ENCODE measurements at regions not wholly inside any gene's neighbourhood (a gene's known extent, or its start where the extent isn't known, plus 50 kb on each side); places are given as distances from the start of the nearest gene placed in this dataset.

- no peak overlapping the region for H3K9ac ChIP-seq (ENCODE audit: low read depth, low read length)
- H4K8ac ChIP-seq (ENCODE audit: low read depth in 2 of 2, low read length in 2 of 2): no peak overlapping the region
- no peak overlapping the region for H2BK5ac ChIP-seq (ENCODE audit: low read depth, low read length, poor library complexity, severe bottlenecking)
- H2AK5ac ChIP-seq (ENCODE audit: low read depth, low read length): no peak overlapping the region
- DNase-seq (no peak), ATAC-seq (ENCODE audit: low read depth) (no peak)
- no peak overlapping the region for H3K4ac ChIP-seq (ENCODE audit: low read depth, low read length)
- no peak overlapping the region for H3K23ac ChIP-seq (ENCODE audit: low read depth, low read length)
- H3K4me3 ChIP-seq (ENCODE audit: insufficient read depth, low read depth, low read length): no peak overlapping the region
- no peak overlapping the region for H4K5ac ChIP-seq (ENCODE audit: low read depth, low read length)
- H2BK20ac ChIP-seq (ENCODE audit: low read depth, low read length): no peak overlapping the region
- H2BK120ac ChIP-seq (ENCODE audit: low read depth, low read length): no peak overlapping the region
- H3K27me3 ChIP-seq (ENCODE audit: control insufficient read depth, insufficient read depth, low read length): no peaks in the 10 kb centered on the region
- no peaks in the 10 kb centered on the region for H4K20me1 ChIP-seq (ENCODE audit: insufficient read depth, low read length)
- H3K79me1 ChIP-seq (ENCODE audit: low read depth in 1 of 2, low read length in 2 of 2): no peaks in the 10 kb centered on the region
- no peaks in the 10 kb centered on the region for H3K9me1 ChIP-seq (ENCODE audit: insufficient read depth, low read length)
- H3K36me3 ChIP-seq (ENCODE audit: control insufficient read depth, insufficient read depth, low read length): no peaks in the 10 kb centered on the region
- no peak overlapping the region for H2AK9ac ChIP-seq (replicated peaks; ENCODE audit: low read depth, low read length, poor library complexity)
- no peak overlapping the region for H2BK15ac ChIP-seq (ENCODE audit: low read depth, low read length)
- in situ Hi-C loops (cut with MboI; ENCODE audit: low sequenced_read_pairs): no loop called here
- ChIA-PET POLR2A (ENCODE audit: unreplicated experiment) (no interaction called here), CTCF (no interaction called here)
- dilution Hi-C loops (cut with HindIII; ENCODE audit: low sequenced_read_pairs, unreplicated experiment): no loop called here
- H3K56ac ChIP-seq (ENCODE audit: extremely low read depth, insufficient read depth, low read length): no peak overlapping the region
- no peak overlapping the region for H4K91ac ChIP-seq (ENCODE audit: insufficient read depth, low read depth, low read length)
- H2AFZ ChIP-seq (replicated peaks; ENCODE audit: low read length, poor library complexity): no peak overlapping the region
- H3K9me3 ChIP-seq (ENCODE audit: control insufficient read depth, insufficient read depth, low read length): peaks cover 56% of the 10 kb centered on the region
- 0% methylated on average over 1 of the region's 20 CpGs; no CpG with 5 or more reads in 1 of the 2 experiments for WGBS, 2 experiments (ENCODE audit: extremely low coverage in 2 of 2, insufficient read length in 1 of 2)
- no peak overlapping the region for H3K18ac ChIP-seq (ENCODE audit: low read depth, low read length)
- no peak overlapping the region for H3K4me2 ChIP-seq (ENCODE audit: low read depth, low read length)
- TF ChIP-seq MAFK (IDR thresholded peaks at IDR 0.05; ENCODE audit: low read depth, low read length) (no peak), POLR2A (IDR thresholded peaks at IDR 0.05; ENCODE audit: low read depth, low read length) (no peak), FOS (IDR thresholded peaks at IDR 0.05; ENCODE audit: low read depth, low read length) (no peak), CHD1 (IDR thresholded peaks at IDR 0.05; ENCODE audit: low read depth, low read length) (no peak)
- no TSS peak for BruUV-seq (replicated peaks)
- no peaks in the 10 kb centered on the region for H3K4me1 ChIP-seq (ENCODE audit: control insufficient read depth, insufficient read depth, low read length)
- intact Hi-C loops (cut with micrococcal nuclease): no loop called here
- no peak overlapping the region for H3K27ac ChIP-seq (ENCODE audit: insufficient read depth, low read length)
- no peak overlapping the region for H3K14ac ChIP-seq (replicated peaks; ENCODE audit: low read depth, low read length)
These were observed 578.7 kb downstream of the GLRX3 start for GRCh38 chr10:130714742-130715467.
